LHCN-M2 (cell line): ENCODE measurements at regions not wholly inside any gene's neighbourhood (a gene's known extent, or its start where the extent isn't known, plus 50 kb on each side); places are given as distances from the start of the nearest gene placed in this dataset.

Source experiments
- DNase-seq: peaks from one replicate; pipeline ENCODE4 v3.0.0-alpha.2; 2012; ENCODE audit warnings: low read depth

- peak; percentile 29 for DNase-seq
Observed at GRCh38 chr1:183711741-183712361, 58.7 kb upstream of the APOBEC4 start.

DNA sequence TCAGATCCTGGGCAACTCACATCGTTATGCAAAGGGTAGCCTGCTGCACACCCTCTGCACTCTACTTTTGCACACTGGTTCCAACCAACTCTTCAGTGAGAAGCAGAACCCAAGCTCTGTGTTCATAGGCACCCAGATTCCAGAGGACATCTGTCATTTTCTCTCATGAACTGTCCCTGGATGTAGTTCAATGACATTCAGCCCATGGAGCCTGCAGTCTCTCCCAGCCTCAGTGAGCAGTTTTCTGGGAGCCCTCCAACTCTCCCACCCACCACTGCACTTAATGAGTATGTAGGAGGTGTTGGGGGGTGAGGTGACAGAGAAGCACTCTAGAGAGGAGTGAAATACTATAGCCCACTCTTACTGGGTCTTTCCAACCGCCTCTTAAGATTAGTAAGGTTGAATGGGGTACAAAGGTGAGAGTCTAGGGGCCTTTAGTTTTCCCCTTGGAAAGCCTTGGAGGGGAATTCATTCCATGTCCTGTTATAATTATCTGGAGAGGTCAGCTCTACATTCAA, 58.1 kb upstream of the APOBEC4 start:
- DNase-seq = no peak

DNA sequence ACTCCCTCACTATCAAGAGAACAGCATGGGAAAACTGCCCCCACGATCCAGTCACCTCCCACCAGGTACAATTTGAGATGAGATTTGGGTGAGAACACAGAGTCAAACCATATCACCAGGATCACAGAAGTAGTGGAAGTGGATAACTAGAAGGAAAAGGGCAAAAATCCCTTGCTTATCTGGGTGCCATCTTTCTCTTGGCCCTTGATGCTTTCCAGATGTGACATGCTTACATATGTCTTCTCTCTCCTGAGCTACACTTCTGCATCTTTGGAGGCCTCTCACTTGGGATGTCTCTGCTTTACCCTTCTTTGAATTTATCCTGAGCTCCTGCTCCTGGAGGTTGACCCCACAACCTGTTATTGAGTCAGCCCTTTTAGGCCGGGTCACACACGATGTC, 57.6 kb upstream of the APOBEC4 start:
- DNase-seq = no peak

- no peak for DNase-seq
Observed at GRCh38 chr1:183710333-183710732, 57.2 kb upstream of the APOBEC4 start.

DNA sequence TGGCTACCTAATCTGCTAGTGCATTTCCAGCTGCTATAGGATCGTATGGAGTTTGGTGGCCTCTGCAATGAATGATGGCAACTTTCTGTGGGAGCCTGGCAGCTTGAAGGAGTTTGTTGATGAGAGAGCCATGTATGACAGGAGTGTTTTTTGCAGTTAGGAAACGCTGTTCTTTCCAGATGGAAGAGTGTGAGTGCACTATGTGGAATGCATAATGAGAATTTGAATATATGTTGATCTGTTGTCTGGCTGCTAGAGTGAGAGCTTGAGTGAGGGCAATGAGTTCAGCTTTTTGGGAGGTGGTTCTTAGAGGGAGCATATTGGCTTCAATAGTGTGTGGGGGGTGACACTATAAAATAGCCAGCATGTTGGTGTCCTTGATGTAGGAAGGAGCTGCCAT, 51.0 kb upstream of the APOBEC4 start:
- no peak for DNase-seq
